Adrenal gland (tissue), 9 donors: ENCODE measurements at regions not wholly inside any gene's neighbourhood (a gene's known extent, or its start where the extent isn't known, plus 50 kb on each side); places are given as distances from the start of the nearest gene placed in this dataset.

Source experiments
- DNase-seq, 7 donors: peaks; one replicate each; pipeline ENCODE4 v3.0.0-alpha.2; 2019 to 2020
- H3K27ac ChIP-seq, 5 donors: fragments of 200-600 bp; sonication (generic) in 4 of 5; 1 replicate in 3 of 5; 2 replicates in 2 of 5; pipeline versions ENCODE4 v1.5.1 to v1.8.0; 2016 to 2020; ENCODE audit warnings: mild to moderate bottlenecking in 1 of 5
- H3K27me3 ChIP-seq: fragments of 200-600 bp; 2 replicates; pipeline ENCODE4 v1.8.0; 2021
- H3K36me3 ChIP-seq, 2 donors: fragments of 200-600 bp; replicated peaks in 1 of 2; 1 replicate in 1 of 2; 2 replicates in 1 of 2; pipeline versions ENCODE4 v1.5.1 to v1.8.0; 2018 to 2022
- H3K4me1 ChIP-seq, 2 donors: fragments of 200-600 bp; replicated peaks in 1 of 2; 1 replicate in 1 of 2; 2 replicates in 1 of 2; pipeline versions ENCODE4 v1.5.1 to v1.8.0; 2018 to 2021
- H3K4me3 ChIP-seq, 4 donors: fragments of 200-600 bp; sonication (generic) in 3 of 4; one replicate each; pipeline ENCODE4 v1.5.1; 2016 to 2018
- H3K9me3 ChIP-seq, 3 donors: fragments of 200-600 bp; sonication (generic) in 1 of 3; replicated peaks in 1 of 3; 1 replicate in 2 of 3; 2 replicates in 1 of 3; pipeline versions ENCODE4 v1.5.1 to v1.8.0; 2016 to 2021
- CTCF ChIP-seq, 6 experiments: fragments of 450-650 bp in 4 of 6; fragments of 200-600 bp in 2 of 6; sonication (generic) in 1 of 6; IDR thresholded peaks; 1 replicate in 5 of 6; 2 replicates in 1 of 6; pipeline versions ENCODE4 v1.5.1 to v1.8.0; 2016 to 2021; ENCODE audit warnings: antibody characterized with exemption in 6 of 6, mild to moderate bottlenecking in 2 of 6, moderate library complexity in 1 of 6
- POLR2A ChIP-seq, 2 donors: fragments of 450-650 bp; IDR thresholded peaks; one replicate each; pipeline ENCODE4 v1.6.1; 2017; ENCODE audit warnings: antibody characterized with exemption in 2 of 2, mild to moderate bottlenecking in 2 of 2, moderate library complexity in 1 of 2
- WGBS, 4 donors: extraction: QIAGEN DNeasy Blood & Tissue Kit in 2 of 4; methylation state at CpG; one replicate each; pipeline versions ENCODE4 v1.1.5 to v1.1.7; 2013 to 2017; 5-methylcytosine and 5-hydroxymethylcytosine counted together
- intact Hi-C, 2 donors: fragments of 100-400 bp; cut with DNase I; formaldehyde crosslinking; loops; one replicate each; pipeline versions ENCODE4 v1.14.1 to v1.15.0; 2022 to 2023
- donor health status: healthy with polysubstance abuse.
- donor health status: Bipolar disorder and iron deficiency.
- donor health status: DM: yes; HTN: yes; CAD: no.
- donor health status: DM: no; HTN: no; CAD: no.
- donor health status: DM: no; HTN: no; CAD: no.

DNA sequence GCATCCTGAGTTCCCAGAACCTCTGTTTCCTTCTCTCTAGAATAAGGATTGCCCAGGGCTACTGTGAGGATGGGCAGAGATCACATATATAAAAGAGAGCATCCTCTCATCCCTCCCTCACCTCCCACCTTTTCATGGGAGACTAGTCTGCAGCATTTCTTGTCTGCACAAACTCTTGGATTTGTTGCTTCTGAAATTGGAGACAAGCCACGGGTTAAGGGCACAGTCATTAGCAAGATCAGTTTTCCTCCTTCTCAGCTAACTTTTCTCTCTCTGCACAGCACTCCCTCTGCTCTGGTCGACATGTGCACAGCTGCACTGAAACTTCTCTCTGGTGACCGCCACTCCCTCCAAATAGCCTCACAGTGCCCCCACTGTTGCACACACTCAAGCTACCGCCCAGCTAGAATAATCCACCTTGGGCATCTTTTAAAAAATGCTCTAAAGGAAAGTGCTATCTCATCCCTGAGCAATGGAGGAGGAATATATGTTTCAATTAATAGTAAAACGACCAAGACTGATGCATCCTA, 50.9 kb upstream of the DUSP22 start:
- Histone ChIP-seq H3K4me3 (no peak overlapping the region), H3K4me1 (peaks cover 0 to 5% of the 10 kb centered on the region in 2 donors), H3K9me3 (no peaks in the 10 kb centered on the region), H3K27ac (no peak overlapping the region), H3K27me3 (no peaks in the 10 kb centered on the region), H3K36me3 (no peaks in the 10 kb centered on the region)
- DNase-seq = no peak
- no peak for TF ChIP-seq CTCF (IDR thresholded peaks at IDR 0.05)
- no peak for TF ChIP-seq POLR2A (IDR thresholded peaks at IDR 0.05)
- WGBS, 4 donors = 43 to 51% (median 47%) methylated on average over 5 of the region's 5 CpGs
- intact Hi-C loops = no loop called here
